ENCODE measurements at regions not wholly inside any gene's neighbourhood (a gene's known extent, or its start where the extent isn't known, plus 50 kb on each side); places are given as distances from the start of the nearest gene placed in this dataset.

DNA sequence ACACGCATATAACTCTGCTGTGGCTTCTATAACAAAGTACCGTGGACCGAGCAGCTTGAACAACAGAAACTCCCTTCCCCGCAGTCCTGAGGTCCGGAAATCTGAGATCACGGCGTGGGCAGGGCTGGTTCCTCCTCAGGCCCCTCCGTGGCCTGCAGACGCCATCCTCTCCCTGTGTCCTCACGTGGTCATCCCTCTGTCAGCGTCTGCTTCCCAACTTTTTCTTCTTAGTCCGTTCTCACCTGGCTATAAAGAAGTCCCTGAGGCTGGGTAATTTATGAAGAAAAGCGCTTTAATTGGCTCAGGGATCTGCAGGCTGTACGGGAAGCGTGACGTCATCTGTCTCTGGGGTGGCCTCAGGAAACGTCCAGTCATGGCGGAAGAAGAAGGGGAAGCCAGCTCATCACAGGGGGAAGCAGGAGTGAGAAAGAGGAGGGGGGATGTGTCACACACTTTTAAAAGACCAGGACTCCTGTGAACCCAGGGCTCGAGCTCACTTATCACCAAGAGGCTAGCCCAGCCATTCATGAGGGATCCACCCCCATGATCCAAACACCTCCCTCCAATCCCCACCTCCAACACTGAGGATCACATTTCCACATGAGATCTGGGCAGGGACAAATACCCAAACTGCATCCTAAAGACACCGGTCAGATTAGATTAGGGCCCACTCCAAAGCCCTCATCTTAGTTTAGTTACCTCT lies 91.2 kb upstream of the INSIG1 start:
- TF ChIP-seq, protein P1, sequence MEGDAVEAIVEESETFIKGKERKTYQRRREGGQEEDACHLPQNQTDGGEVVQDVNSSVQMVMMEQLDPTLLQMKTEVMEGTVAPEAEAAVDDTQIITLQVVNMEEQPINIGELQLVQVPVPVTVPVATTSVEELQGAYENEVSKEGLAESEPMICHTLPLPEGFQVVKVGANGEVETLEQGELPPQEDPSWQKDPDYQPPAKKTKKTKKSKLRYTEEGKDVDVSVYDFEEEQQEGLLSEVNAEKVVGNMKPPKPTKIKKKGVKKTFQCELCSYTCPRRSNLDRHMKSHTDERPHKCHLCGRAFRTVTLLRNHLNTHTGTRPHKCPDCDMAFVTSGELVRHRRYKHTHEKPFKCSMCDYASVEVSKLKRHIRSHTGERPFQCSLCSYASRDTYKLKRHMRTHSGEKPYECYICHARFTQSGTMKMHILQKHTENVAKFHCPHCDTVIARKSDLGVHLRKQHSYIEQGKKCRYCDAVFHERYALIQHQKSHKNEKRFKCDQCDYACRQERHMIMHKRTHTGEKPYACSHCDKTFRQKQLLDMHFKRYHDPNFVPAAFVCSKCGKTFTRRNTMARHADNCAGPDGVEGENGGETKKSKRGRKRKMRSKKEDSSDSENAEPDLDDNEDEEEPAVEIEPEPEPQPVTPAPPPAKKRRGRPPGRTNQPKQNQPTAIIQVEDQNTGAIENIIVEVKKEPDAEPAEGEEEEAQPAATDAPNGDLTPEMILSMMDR (IDR thresholded peaks at IDR 0.05): no peak
- peak in 1 of 4 donors; percentile 27 for TF ChIP-seq POLR2A (IDR thresholded peaks at IDR 0.05)
